Neuronal stem cell (in vitro differentiated cells): ENCODE measurements at regions not wholly inside any gene's neighbourhood (a gene's known extent, or its start where the extent isn't known, plus 50 kb on each side); places are given as distances from the start of the nearest gene placed in this dataset.

ENCODE experiments used
- DNase-seq: peaks from one replicate; pipeline ENCODE4 v3.0.0-alpha.2; 2013; ENCODE audit warnings: low spot score
- H2AFZ ChIP-seq: one replicate; pipeline ENCODE4 v1.6.1; 2013; ENCODE audit warnings: mild to moderate bottlenecking, low read length, inconsistent platforms
- H2AK5ac ChIP-seq: 2 replicates; pipeline ENCODE4 v1.6.1; 2013; ENCODE audit warnings: low read depth, mild to moderate bottlenecking, inconsistent platforms, low read length, moderate library complexity, mixed read lengths
- H2BK120ac ChIP-seq: 2 replicates; pipeline ENCODE4 v1.6.1; 2013; ENCODE audit warnings: low read depth, mild to moderate bottlenecking, inconsistent platforms, low read length, moderate library complexity, mixed read lengths
- H2BK12ac ChIP-seq: one replicate; pipeline ENCODE4 v1.6.1; 2013; ENCODE audit warnings: low read length, inconsistent platforms
- H2BK15ac ChIP-seq: 2 replicates; pipeline ENCODE4 v1.6.1; 2013; ENCODE audit warnings: mild to moderate bottlenecking, low read length, inconsistent platforms, mixed read lengths
- H2BK5ac ChIP-seq: one replicate; pipeline ENCODE4 v1.6.1; 2013; ENCODE audit warnings: inconsistent platforms, mild to moderate bottlenecking, low read length, moderate library complexity
- H3K14ac ChIP-seq: one replicate; pipeline ENCODE4 v1.6.1; 2013; ENCODE audit warnings: low read length, inconsistent platforms
- H3K18ac ChIP-seq: 2 replicates; pipeline ENCODE4 v1.6.1; 2013; ENCODE audit warnings: low read length, inconsistent platforms
- H3K23ac ChIP-seq: 2 replicates; pipeline ENCODE4 v1.6.1; 2013; ENCODE audit warnings: low read depth, mild to moderate bottlenecking, mixed read lengths, low read length, inconsistent platforms; ENCODE audit not compliant: poor library complexity
- H3K27ac ChIP-seq: replicated peaks from 3 replicates; pipeline ENCODE4 v1.5.1; 2013; ENCODE audit warnings: low read length, inconsistent platforms
- H3K27me3 ChIP-seq, 3 experiments: 2 replicates each; pipeline ENCODE4 v1.6.1; 2013; ENCODE audit warnings: low read length in 3 of 3, mild to moderate bottlenecking in 2 of 3, inconsistent platforms in 1 of 3, low read depth in 1 of 3, mixed read lengths in 1 of 3, moderate library complexity in 1 of 3; ENCODE audit not compliant: control insufficient read depth in 3 of 3, insufficient read depth in 3 of 3
- H3K36me3 ChIP-seq, 2 donors: replicated peaks in 1 of 2; 2 replicates each; pipeline ENCODE4 v1.6.1; 2013; ENCODE audit warnings: low read length in 2 of 2; ENCODE audit not compliant: control insufficient read depth in 2 of 2, insufficient read depth in 2 of 2
- H3K4ac ChIP-seq: 2 replicates; pipeline ENCODE4 v1.6.1; 2013; ENCODE audit warnings: inconsistent platforms, mild to moderate bottlenecking, low read length, moderate library complexity
- H3K4me1 ChIP-seq, 2 donors: 1 replicate in 1 of 2; 2 replicates in 1 of 2; pipeline ENCODE4 v1.6.1; 2013; ENCODE audit warnings: low read length in 2 of 2, low read depth in 1 of 2; ENCODE audit not compliant: control insufficient read depth in 2 of 2, insufficient read depth in 1 of 2
- H3K4me2 ChIP-seq: one replicate; pipeline ENCODE4 v1.6.1; 2013; ENCODE audit warnings: mild to moderate bottlenecking, low read length, inconsistent platforms; ENCODE audit not compliant: insufficient read depth, poor library complexity, severe bottlenecking
- H3K4me3 ChIP-seq, 2 donors: 2 replicates each; pipeline ENCODE4 v1.5.1; 2013; ENCODE audit warnings: low read length in 2 of 2, mild to moderate bottlenecking in 2 of 2, inconsistent platforms in 1 of 2, moderate library complexity in 1 of 2
- H3K79me1 ChIP-seq: one replicate; pipeline ENCODE4 v1.6.1; 2013; ENCODE audit warnings: low read depth, mild to moderate bottlenecking, inconsistent platforms, low read length, moderate library complexity
- H3K9ac ChIP-seq: one replicate; pipeline ENCODE4 v1.6.1; 2013; ENCODE audit warnings: mild to moderate bottlenecking, low read depth, low read length, inconsistent platforms; ENCODE audit not compliant: poor library complexity
- H3K9me3 ChIP-seq, 2 donors: replicated peaks in 1 of 2; 2 replicates each; pipeline versions ENCODE3 to v1.6.1; 2013; ENCODE audit warnings: low read length in 2 of 2, mild to moderate bottlenecking in 2 of 2, inconsistent platforms in 1 of 2, low read depth in 1 of 2, mixed read lengths in 1 of 2, moderate library complexity in 1 of 2; ENCODE audit not compliant: control insufficient read depth in 2 of 2, insufficient read depth in 1 of 2
- H4K8ac ChIP-seq: one replicate; pipeline ENCODE4 v1.6.1; 2013; ENCODE audit warnings: low read depth, mild to moderate bottlenecking, inconsistent platforms, low read length, moderate library complexity
- H4K91ac ChIP-seq: one replicate; pipeline ENCODE4 v1.6.1; 2013; ENCODE audit warnings: low read length, low read depth, mild to moderate bottlenecking, inconsistent platforms; ENCODE audit not compliant: poor library complexity
- WGBS, 2 donors: extraction: QIAGEN DNeasy Blood & Tissue Kit; methylation state at CpG; one replicate each; pipeline ENCODE4 v1.1.7; 2013; ENCODE audit warnings: missing lambda C conversion rate in 2 of 2, mixed read lengths in 1 of 2; ENCODE audit not compliant: insufficient read length in 2 of 2, insufficient replicate concordance in 1 of 2; ENCODE audit errors: extremely low coverage in 2 of 2; 5-methylcytosine and 5-hydroxymethylcytosine counted together

DNA sequence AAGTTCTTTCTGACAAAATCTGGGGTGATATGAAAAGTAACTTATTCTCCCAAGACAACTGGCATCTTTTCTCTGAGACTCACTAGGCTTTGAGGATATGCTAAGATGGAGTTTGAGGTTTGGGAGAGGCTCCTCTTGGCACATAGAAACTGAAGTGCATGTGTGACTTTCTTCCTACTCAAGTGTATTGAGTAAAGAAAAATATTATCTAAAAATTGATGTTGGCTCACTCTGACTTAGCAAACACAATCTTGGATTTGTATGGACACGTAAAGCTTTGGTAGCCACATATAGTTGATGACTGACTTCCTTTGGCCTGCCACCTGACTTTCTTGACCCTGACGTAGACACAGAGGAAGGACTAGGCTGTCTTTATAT lies 71.1 kb upstream of the KLF12 start:
- no peak overlapping the region for H2BK12ac ChIP-seq
- no peak overlapping the region for H2BK15ac ChIP-seq
- H3K79me1 ChIP-seq = no peaks in the 10 kb centered on the region
- no peak overlapping the region for H3K14ac ChIP-seq
- no peak overlapping the region for H3K27ac ChIP-seq
- H3K27me3 ChIP-seq = no peaks in the 10 kb centered on the region
- H3K36me3 ChIP-seq = no peaks in the 10 kb centered on the region
- peaks cover 2 to 4% of the 10 kb centered on the region in 2 donors for H3K9me3 ChIP-seq
- H2AK5ac ChIP-seq = no peak overlapping the region
- no peak overlapping the region for H4K8ac ChIP-seq
- no peak overlapping the region for H3K4me3 ChIP-seq
- no peak overlapping the region for H3K9ac ChIP-seq
- no peak overlapping the region for H3K23ac ChIP-seq
- no peak overlapping the region for H2BK5ac ChIP-seq
- H3K4me1 ChIP-seq = no peaks in the 10 kb centered on the region
- no peak overlapping the region for H2AFZ ChIP-seq
- no peak overlapping the region for H3K4ac ChIP-seq
- DNase-seq = no peak
- H2BK120ac ChIP-seq = no peak overlapping the region
- no peak overlapping the region for H3K4me2 ChIP-seq
- WGBS, 2 donors = no CpG with 5 or more reads among the region's 2 CpGs
- H3K18ac ChIP-seq = no peak overlapping the region
- H4K91ac ChIP-seq = no peak overlapping the region

DNA sequence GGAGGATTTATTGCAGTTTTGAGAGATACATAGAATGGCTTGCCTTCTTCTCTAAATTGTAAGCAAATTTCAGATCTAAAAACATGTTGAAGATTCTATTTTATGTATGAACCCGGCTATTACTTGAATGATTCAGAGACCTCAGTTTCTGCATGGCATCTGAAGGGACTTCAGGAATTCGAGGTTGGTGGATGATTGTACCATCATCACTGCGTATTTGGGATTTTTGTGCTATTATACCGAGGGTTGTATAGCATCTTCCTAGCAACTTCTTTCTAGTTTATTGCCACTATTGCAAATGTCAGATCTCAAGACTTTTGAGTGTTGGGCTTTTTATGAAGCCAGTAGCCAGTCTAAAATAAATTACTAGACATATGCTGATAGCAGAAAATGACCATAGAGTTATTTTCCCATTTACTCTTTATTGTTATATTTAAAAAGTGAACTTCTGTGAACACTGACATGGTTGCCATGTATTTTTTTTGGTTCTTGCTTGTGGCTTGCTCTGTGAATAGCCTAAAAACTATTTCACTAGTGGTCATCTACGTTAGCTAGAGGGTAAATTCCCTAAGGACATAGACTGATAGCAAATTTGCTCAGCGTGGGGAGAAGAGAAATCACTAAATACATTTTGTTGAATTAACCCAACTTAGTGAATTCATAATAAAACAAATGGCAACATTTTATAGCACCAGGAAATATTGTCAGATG lies 70.6 kb upstream of the KLF12 start:
- Histone ChIP-seq H3K36me3 (no peaks in the 10 kb centered on the region), H2BK15ac (no peak overlapping the region), H3K14ac (no peak overlapping the region), H3K4ac (no peak overlapping the region), H3K9ac (no peak overlapping the region), H2BK12ac (no peak overlapping the region), H2AFZ (no peak overlapping the region), H3K79me1 (no peaks in the 10 kb centered on the region), H3K4me1 (no peaks in the 10 kb centered on the region), H3K4me3 (no peak overlapping the region), H2BK120ac (no peak overlapping the region), H3K18ac (no peak overlapping the region), H3K27ac (no peak overlapping the region), H2AK5ac (no peak overlapping the region), H3K23ac (no peak overlapping the region), H2BK5ac (no peak overlapping the region), H3K9me3 (peaks cover 2 to 4% of the 10 kb centered on the region in 2 donors), H4K91ac (no peak overlapping the region), H4K8ac (no peak overlapping the region), H3K4me2 (no peak overlapping the region), H3K27me3 (no peaks in the 10 kb centered on the region)
- no peak for DNase-seq
- WGBS, 2 donors = no CpG with 5 or more reads among the region's 6 CpGs

GRCh38 chr13:74203576-74203975 lies 69.4 kb upstream of the KLF12 start:
- peaks cover 2 to 4% of the 10 kb centered on the region in 2 donors for H3K9me3 ChIP-seq
- H3K18ac ChIP-seq = no peak overlapping the region
- H3K4me3 ChIP-seq = no peak overlapping the region
- no peak overlapping the region for H2BK5ac ChIP-seq
- no peaks in the 10 kb centered on the region for H3K27me3 ChIP-seq
- H3K4ac ChIP-seq = no peak overlapping the region
- H2AFZ ChIP-seq = no peak overlapping the region
- H2BK15ac ChIP-seq = no peak overlapping the region
- no peak overlapping the region for H2BK120ac ChIP-seq
- H4K91ac ChIP-seq = no peak overlapping the region
- no peak for DNase-seq
- H3K23ac ChIP-seq = no peak overlapping the region
- no peak overlapping the region for H3K4me2 ChIP-seq
- H3K4me1 ChIP-seq = peaks cover 0 to 3% of the 10 kb centered on the region in 2 donors
- no peak overlapping the region for H2AK5ac ChIP-seq
- no peaks in the 10 kb centered on the region for H3K36me3 ChIP-seq
- H2BK12ac ChIP-seq = no peak overlapping the region
- no peak overlapping the region for H3K14ac ChIP-seq
- H4K8ac ChIP-seq = no peak overlapping the region
- no CpG with 5 or more reads among the region's 1 CpG for WGBS, 2 donors
- no peaks in the 10 kb centered on the region for H3K79me1 ChIP-seq
- H3K9ac ChIP-seq = no peak overlapping the region
- no peak overlapping the region for H3K27ac ChIP-seq

DNA sequence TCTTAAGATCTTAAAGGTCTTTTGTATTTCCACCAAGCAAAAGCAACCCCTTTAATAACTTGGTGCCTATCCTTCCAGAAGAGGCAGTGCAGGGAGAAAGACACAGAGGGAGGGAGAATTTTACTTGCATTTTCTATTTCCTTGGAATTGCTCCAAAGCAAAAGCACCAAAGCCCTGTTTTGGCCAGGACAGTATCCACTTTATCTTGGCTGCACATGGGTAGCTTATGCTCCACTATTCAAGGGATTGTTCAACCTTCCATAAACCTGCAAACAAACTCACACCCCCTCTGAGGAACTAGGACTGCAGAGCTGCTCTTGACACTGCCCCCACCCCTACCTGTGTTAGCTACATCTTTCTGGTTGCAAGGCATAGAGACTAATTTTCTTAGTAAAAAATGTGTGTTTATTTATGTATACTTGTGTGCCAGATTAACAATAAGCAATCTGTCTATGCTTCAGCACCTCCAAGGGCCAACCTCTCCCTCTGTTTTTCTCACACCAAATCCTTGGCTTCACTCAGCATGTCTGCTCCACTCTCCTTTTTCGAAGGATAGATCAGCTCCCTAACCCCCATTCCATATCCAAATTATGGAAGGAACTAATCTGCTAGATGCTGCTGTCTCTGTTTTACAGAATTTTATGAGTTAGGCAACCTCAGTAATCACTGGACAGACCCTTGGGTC lies 68.1 kb upstream of the KLF12 start:
- Histone ChIP-seq H2BK5ac (no peak overlapping the region), H2BK120ac (no peak overlapping the region), H3K4me2 (no peak overlapping the region), H3K9me3 (peaks cover 2 to 4% of the 10 kb centered on the region in 2 donors), H3K4me1 (peaks cover 0 to 3% of the 10 kb centered on the region in 2 donors), H3K27ac (no peak overlapping the region), H3K9ac (no peak overlapping the region), H2AK5ac (no peak overlapping the region), H3K36me3 (no peaks in the 10 kb centered on the region), H4K8ac (no peak overlapping the region), H3K14ac (no peak overlapping the region), H3K23ac (no peak overlapping the region), H2AFZ (no peak overlapping the region), H4K91ac (no peak overlapping the region), H3K4me3 (no peak overlapping the region), H3K4ac (no peak overlapping the region), H2BK12ac (no peak overlapping the region), H2BK15ac (no peak overlapping the region), H3K18ac (no peak overlapping the region), H3K27me3 (no peaks in the 10 kb centered on the region), H3K79me1 (no peaks in the 10 kb centered on the region)
- DNase-seq = no peak
- no CpG with 5 or more reads among the region's 1 CpG for WGBS, 2 donors
